ENCODE measurements at regions not wholly inside any gene's neighbourhood (a gene's known extent, or its start where the extent isn't known, plus 50 kb on each side); places are given as distances from the start of the nearest gene placed in this dataset.

DNA sequence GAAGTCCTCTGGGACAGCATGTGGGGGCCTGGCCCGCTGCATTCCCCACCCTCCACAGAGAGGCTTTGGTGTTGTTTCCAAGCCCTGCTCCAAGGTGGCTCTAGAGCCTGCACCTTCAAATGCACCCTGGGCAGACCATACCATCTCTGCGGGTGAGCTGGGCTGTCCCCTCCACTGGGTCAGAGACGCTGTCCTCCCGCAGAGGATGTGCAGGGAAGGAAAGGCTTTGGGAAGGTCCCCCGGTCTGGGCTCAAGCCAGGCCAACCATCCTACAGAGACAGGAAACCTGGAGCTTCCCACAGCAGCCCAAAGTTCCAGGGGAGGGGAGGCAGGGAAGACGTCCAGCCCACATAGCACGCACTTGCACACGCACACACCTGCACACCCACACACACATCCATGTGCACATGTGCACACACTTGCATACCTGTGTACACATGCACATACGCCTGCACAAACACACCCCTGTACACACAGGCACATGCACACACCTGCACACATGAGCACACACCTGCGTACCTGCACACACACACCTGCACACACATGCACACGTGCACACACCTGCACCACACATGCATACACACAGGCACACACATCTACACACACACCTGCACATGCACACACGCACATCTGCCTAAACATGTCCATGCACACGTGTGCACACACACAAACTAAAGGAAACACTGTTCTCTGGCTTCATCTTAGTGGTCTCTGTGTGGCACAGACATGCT is 155.4 kb downstream of the ERMARD start:
- Histone ChIP-seq H3K27ac (ENCODE audit: insufficient read depth, low read depth, low read length) (no peak overlapping the region), H3K36me3 (ENCODE audit: control insufficient read depth in 2 of 2, extremely low read depth in 1 of 2, insufficient read depth in 2 of 2, low read length in 2 of 2) (no peaks in the 10 kb centered on the region), H4K20me1 (replicated peaks; ENCODE audit: control insufficient read depth, extremely low read depth, insufficient read depth, low read length) (no peaks in the 10 kb centered on the region), H3K9me1 (replicated peaks; ENCODE audit: control insufficient read depth, extremely low read depth, insufficient read depth, low read length) (no peaks in the 10 kb centered on the region), H2AFZ (ENCODE audit: low read depth, low read length) (no peak overlapping the region), H3K4me3 (replicated peaks in 1 of 3; ENCODE audit: insufficient read depth in 1 of 3, low read depth in 1 of 3, low read length in 3 of 3) (no peak overlapping the region), H3K9me3 (replicated peaks; ENCODE audit: control insufficient read depth, insufficient read depth, low read length) (no peaks in the 10 kb centered on the region), H3K79me2 (ENCODE audit: control insufficient read depth, insufficient read depth, low read length) (no peaks in the 10 kb centered on the region), H3K27me3 (ENCODE audit: control insufficient read depth in 2 of 2, insufficient read depth in 2 of 2, low read length in 2 of 2) (no peaks in the 10 kb centered on the region), H3K9ac (replicated peaks; ENCODE audit: extremely low read depth, insufficient read depth, low read length) (no peak overlapping the region), H3K4me2 (ENCODE audit: insufficient read depth, low read length) (no peak overlapping the region), H3K4me1 (ENCODE audit: control insufficient read depth, extremely low read depth, insufficient read depth, low read length) (peaks cover 28% of the 10 kb centered on the region)
- no peak for FAIRE-seq
- TF ChIP-seq, protein P1, sequence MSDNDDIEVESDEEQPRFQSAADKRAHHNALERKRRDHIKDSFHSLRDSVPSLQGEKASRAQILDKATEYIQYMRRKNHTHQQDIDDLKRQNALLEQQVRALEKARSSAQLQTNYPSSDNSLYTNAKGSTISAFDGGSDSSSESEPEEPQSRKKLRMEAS (IDR thresholded peaks at IDR 0.05; ENCODE audit: insufficient read depth, insufficient read length) = peak; percentile 19
- no peak for TF ChIP-seq GATA2 (IDR thresholded peaks at IDR 0.05; ENCODE audit: insufficient read depth, insufficient read length, low read depth, low read length)
- no peak for DNase-seq (ENCODE audit: low read depth, low spot score)
- CTCF ChIA-PET = interaction anchor here (0.9 to 2.9 kb wide), 3 partner anchors 28 to 75 kb away, joined by 3 to 11 read pairs (median 3); no protein-coding TSS in a partner anchor
- no TSS peak for BruUV-seq (replicated peaks)
- dilution Hi-C loops (cut with MboI; ENCODE audit: extremely low pct_ligation_motif_present, low sequenced_read_pairs) (no loop called here), intact Hi-C loops (cut with micrococcal nuclease) (no loop called here)
- POLR2A ChIA-PET = no interaction called here

DNA sequence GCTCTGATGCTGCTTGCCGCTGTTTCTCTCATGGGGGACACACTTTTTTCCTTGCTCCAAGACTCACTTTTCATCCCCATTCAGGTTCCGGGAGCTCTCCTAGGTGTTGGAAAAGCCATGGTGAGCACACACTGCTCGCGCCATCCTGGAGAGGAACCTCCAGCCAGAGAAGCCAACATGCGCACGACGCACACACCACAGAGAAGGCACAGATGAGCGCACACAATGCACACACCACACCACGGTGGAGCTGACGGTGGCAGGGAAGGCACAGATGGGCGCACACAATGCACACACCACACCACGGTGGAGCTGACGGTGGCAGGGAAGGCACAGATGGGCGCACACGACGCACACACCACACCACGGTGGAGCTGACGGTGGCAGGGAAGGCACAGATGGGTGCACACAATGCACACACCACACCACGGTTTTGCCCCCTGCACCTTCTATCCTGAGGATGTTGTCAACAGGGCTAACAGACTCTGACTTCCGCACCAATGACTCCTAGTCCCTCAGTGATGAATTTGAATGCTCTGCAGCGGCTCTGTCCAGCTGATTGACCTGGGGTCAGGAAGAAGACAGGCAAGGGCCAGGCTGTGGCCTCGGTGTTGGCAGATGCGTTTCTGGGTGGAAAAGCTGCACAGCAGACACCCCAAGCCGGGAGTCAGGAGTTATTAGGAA is 154.7 kb downstream of the ERMARD start:
- dilution Hi-C loops (cut with MboI; ENCODE audit: extremely low pct_ligation_motif_present, low sequenced_read_pairs) (no loop called here), intact Hi-C loops (cut with micrococcal nuclease) (no loop called here)
- no peaks in the 10 kb centered on the region for H3K27me3 ChIP-seq (ENCODE audit: control insufficient read depth in 2 of 2, insufficient read depth in 2 of 2, low read length in 2 of 2)
- peaks cover 28% of the 10 kb centered on the region for H3K4me1 ChIP-seq (ENCODE audit: control insufficient read depth, extremely low read depth, insufficient read depth, low read length)
- H3K9me3 ChIP-seq (replicated peaks; ENCODE audit: control insufficient read depth, insufficient read depth, low read length) = no peaks in the 10 kb centered on the region
- no peak overlapping the region for H3K9ac ChIP-seq (replicated peaks; ENCODE audit: extremely low read depth, insufficient read depth, low read length)
- H4K20me1 ChIP-seq (replicated peaks; ENCODE audit: control insufficient read depth, extremely low read depth, insufficient read depth, low read length) = no peaks in the 10 kb centered on the region
- no peaks in the 10 kb centered on the region for H3K79me2 ChIP-seq (ENCODE audit: control insufficient read depth, insufficient read depth, low read length)
- no peaks in the 10 kb centered on the region for H3K36me3 ChIP-seq (ENCODE audit: control insufficient read depth in 2 of 2, extremely low read depth in 1 of 2, insufficient read depth in 2 of 2, low read length in 2 of 2)
- ChIA-PET CTCF (interaction anchor here (0.9 to 4.2 kb wide), 6 partner anchors 10 to 74 kb away, joined by 3 to 42 read pairs (median 6); no protein-coding TSS in a partner anchor), POLR2A (interaction anchor here (1.2 kb wide), 1 partner anchor 29 kb away, joined by 4 read pairs; no protein-coding TSS in a partner anchor)
- FAIRE-seq = no peak
- TF ChIP-seq EZH2 (IDR thresholded peaks at IDR 0.05; ENCODE audit: borderline replicate concordance, low read depth, low read length, severe bottlenecking) (no peak), FOS (IDR thresholded peaks at IDR 0.05; ENCODE audit: borderline replicate concordance, insufficient read depth, low read length) (no peak), MYC (IDR thresholded peaks at IDR 0.05; ENCODE audit: low read depth, low read length) (no peak), JUN (IDR thresholded peaks at IDR 0.05; ENCODE audit: borderline replicate concordance, insufficient read depth, insufficient read length, low read depth) (no peak), GATA2 (IDR thresholded peaks at IDR 0.05; ENCODE audit: insufficient read depth, insufficient read length, low read depth, low read length) (no peak), POLR2AphosphoS5 (IDR thresholded peaks at IDR 0.05; ENCODE audit: insufficient read depth, low read depth, low read length) (no peak), POLR2A (IDR thresholded peaks at IDR 0.05; ENCODE audit: low read depth, low read length) (no peak)
- TF ChIP-seq, protein P2, sequence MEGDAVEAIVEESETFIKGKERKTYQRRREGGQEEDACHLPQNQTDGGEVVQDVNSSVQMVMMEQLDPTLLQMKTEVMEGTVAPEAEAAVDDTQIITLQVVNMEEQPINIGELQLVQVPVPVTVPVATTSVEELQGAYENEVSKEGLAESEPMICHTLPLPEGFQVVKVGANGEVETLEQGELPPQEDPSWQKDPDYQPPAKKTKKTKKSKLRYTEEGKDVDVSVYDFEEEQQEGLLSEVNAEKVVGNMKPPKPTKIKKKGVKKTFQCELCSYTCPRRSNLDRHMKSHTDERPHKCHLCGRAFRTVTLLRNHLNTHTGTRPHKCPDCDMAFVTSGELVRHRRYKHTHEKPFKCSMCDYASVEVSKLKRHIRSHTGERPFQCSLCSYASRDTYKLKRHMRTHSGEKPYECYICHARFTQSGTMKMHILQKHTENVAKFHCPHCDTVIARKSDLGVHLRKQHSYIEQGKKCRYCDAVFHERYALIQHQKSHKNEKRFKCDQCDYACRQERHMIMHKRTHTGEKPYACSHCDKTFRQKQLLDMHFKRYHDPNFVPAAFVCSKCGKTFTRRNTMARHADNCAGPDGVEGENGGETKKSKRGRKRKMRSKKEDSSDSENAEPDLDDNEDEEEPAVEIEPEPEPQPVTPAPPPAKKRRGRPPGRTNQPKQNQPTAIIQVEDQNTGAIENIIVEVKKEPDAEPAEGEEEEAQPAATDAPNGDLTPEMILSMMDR (IDR thresholded peaks at IDR 0.05; ENCODE audit: extremely low read depth in 1 of 2, insufficient read depth in 1 of 2, low read depth in 1 of 2, low read length in 2 of 2) = no peak
- TF ChIP-seq, protein P1 (IDR thresholded peaks at IDR 0.05; ENCODE audit: insufficient read depth, insufficient read length) = no peak
- BruUV-seq (replicated peaks) = no TSS peak
- peak; percentile 30 for DNase-seq (ENCODE audit: low read depth, low spot score)
- no peak overlapping the region for H3K4me3 ChIP-seq (replicated peaks in 1 of 3; ENCODE audit: insufficient read depth in 1 of 3, low read depth in 1 of 3, low read length in 3 of 3)
- no peak overlapping the region for H3K27ac ChIP-seq (ENCODE audit: insufficient read depth, low read depth, low read length)
- no peak overlapping the region for H2AFZ ChIP-seq (ENCODE audit: low read depth, low read length)
- no peak overlapping the region for H3K4me2 ChIP-seq (ENCODE audit: insufficient read depth, low read length)
- H3K9me1 ChIP-seq (replicated peaks; ENCODE audit: control insufficient read depth, extremely low read depth, insufficient read depth, low read length) = no peaks in the 10 kb centered on the region
